ENCODE measurements at regions not wholly inside any gene's neighbourhood (a gene's known extent, or its start where the extent isn't known, plus 50 kb on each side); places are given as distances from the start of the nearest gene placed in this dataset.

DNA sequence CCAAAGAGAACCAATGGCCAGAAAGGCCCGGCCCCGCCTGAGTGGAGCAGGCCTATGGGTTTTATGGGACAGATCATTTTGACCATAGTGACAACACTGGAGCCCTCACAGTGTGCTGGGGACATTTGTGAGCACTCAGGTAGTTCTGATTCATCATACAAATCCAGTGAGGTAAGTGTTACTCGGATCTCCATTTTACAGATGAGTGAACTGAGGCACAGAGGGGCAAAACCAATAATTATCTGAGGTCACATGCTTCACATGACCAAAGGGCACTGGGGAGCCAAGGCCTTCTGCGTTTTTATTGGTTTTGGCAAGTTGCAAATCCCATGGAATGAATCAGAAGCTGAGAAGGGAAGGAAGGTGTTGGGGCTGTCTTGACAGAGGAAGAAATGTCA, 111.5 kb upstream of the MGAT5 start:
- intact Hi-C loops (cut with DNase I) = no loop called here
- Histone ChIP-seq H3K9me3 (no peaks in the 10 kb centered on the region), H3K4me3 (no peak overlapping the region), H3K27me3 (no peaks in the 10 kb centered on the region), H3K27ac (no peak overlapping the region), H3K4me1 (peaks cover 0 to 42% (median 15%) of the 10 kb centered on the region in 4 donors), H3K36me3 (no peaks in the 10 kb centered on the region)
- DNase-seq = no peak
- 73 to 88% methylated on average over 4 of the region's 4 CpGs for WGBS, 2 donors
- TF ChIP-seq POLR2A (IDR thresholded peaks at IDR 0.05) (no peak), POLR2AphosphoS5 (IDR thresholded peaks at IDR 0.05) (no peak), EP300 (IDR thresholded peaks at IDR 0.05) (no peak)
- TF ChIP-seq, protein P1, sequence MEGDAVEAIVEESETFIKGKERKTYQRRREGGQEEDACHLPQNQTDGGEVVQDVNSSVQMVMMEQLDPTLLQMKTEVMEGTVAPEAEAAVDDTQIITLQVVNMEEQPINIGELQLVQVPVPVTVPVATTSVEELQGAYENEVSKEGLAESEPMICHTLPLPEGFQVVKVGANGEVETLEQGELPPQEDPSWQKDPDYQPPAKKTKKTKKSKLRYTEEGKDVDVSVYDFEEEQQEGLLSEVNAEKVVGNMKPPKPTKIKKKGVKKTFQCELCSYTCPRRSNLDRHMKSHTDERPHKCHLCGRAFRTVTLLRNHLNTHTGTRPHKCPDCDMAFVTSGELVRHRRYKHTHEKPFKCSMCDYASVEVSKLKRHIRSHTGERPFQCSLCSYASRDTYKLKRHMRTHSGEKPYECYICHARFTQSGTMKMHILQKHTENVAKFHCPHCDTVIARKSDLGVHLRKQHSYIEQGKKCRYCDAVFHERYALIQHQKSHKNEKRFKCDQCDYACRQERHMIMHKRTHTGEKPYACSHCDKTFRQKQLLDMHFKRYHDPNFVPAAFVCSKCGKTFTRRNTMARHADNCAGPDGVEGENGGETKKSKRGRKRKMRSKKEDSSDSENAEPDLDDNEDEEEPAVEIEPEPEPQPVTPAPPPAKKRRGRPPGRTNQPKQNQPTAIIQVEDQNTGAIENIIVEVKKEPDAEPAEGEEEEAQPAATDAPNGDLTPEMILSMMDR (IDR thresholded peaks at IDR 0.05) = no peak

DNA sequence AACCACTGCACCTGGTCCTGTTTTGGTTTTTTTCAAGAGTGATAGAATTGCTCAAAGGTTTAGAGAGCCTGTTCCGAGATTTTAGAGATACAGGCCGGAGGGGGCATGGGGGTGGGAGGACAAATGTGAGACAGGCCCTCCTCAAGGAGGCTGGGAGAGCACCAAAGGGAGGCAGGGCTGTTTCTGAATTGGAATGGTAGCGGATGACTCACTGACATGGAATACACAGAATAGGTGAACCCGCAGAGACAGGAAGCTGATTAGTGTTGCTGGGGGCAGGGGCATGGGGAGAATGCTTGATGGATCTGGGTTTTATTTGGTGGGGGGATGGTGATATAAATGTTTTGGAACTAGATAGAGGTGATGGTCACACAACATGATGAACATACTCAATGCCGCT, 111.0 kb upstream of the MGAT5 start:
- no peaks in the 10 kb centered on the region for H3K9me3 ChIP-seq
- H3K27ac ChIP-seq = no peak overlapping the region
- 93 to 96% methylated on average over 5 of the region's 5 CpGs for WGBS, 2 donors
- H3K4me1 ChIP-seq = peaks cover 0 to 38% (median 12%) of the 10 kb centered on the region in 4 donors
- H3K4me3 ChIP-seq = no peak overlapping the region
- TF ChIP-seq POLR2AphosphoS5 (IDR thresholded peaks at IDR 0.05) = no peak
- TF ChIP-seq EP300 (IDR thresholded peaks at IDR 0.05) = no peak
- TF ChIP-seq, protein P1 (IDR thresholded peaks at IDR 0.05) = no peak
- TF ChIP-seq POLR2A (IDR thresholded peaks at IDR 0.05) = no peak
- H3K27me3 ChIP-seq = no peaks in the 10 kb centered on the region
- intact Hi-C loops (cut with DNase I) = no loop called here
- H3K36me3 ChIP-seq = no peaks in the 10 kb centered on the region
- DNase-seq = no peak

DNA sequence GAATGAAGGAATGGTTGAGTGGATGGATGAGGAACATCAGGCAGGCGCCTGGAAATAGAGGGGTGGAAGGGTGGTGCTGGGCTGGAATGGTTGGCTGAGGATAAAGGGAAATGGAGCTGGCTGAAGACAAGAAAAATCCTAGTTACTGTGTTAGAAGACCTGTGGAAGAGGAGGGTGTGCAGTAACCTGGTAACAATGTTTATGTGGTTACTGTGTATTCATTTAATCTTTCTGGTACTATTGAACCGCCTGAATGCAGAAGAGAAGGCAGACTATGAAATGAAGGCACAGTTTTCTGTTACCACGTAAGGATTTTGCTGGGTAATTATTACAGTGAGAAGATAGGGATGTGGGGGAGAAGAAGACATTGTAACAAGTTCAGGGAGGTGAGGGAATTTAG, 110.3 kb upstream of the MGAT5 start:
- Histone ChIP-seq H3K27ac (no peak overlapping the region), H3K36me3 (no peaks in the 10 kb centered on the region), H3K27me3 (no peaks in the 10 kb centered on the region), H3K4me3 (no peak overlapping the region), H3K4me1 (peaks cover 0 to 32% (median 12%) of the 10 kb centered on the region in 4 donors), H3K9me3 (no peaks in the 10 kb centered on the region)
- DNase-seq = no peak
- intact Hi-C loops (cut with DNase I) = no loop called here
- TF ChIP-seq EP300 (IDR thresholded peaks at IDR 0.05) (no peak), POLR2A (IDR thresholded peaks at IDR 0.05) (no peak), POLR2AphosphoS5 (IDR thresholded peaks at IDR 0.05) (no peak)
- TF ChIP-seq, protein P1 (IDR thresholded peaks at IDR 0.05) = no peak
- whole genome bisulfite sequencing, 2 donors = 90 to 92% methylated on average over 3 of the region's 3 CpGs

DNA sequence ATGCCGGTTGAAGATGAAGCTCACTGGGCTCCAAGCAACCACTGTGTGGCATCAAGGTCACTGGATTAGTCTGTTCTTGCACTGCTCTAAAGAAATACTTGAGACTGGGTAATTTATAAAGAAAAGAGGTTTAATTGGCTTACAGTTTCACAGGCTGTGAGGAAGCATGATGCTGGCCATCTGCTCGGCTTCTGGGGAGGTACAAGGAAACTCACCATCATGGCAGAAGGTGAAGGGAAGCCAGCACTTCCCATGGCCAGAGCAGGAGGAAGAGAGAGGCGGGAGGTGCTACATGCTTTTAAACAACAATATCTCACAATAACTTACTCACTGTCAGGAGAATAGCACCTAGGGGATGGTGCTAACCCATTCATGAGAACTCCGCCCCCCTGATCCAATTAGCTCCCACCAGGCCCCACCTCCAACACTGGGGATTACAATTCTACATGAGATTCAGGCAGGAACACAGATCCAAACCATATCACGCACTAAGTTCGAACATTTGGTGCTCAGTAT, 109.7 kb upstream of the MGAT5 start:
- Histone ChIP-seq H3K4me1 (peaks cover 0 to 29% (median 12%) of the 10 kb centered on the region in 4 donors), H3K9me3 (no peaks in the 10 kb centered on the region), H3K27me3 (no peaks in the 10 kb centered on the region), H3K36me3 (no peaks in the 10 kb centered on the region), H3K27ac (no peak overlapping the region), H3K4me3 (no peak overlapping the region)
- intact Hi-C loops (cut with DNase I) = no loop called here
- 94 to 96% methylated on average over 6 of the region's 6 CpGs for WGBS, 2 donors
- DNase-seq = no peak
- TF ChIP-seq POLR2A (IDR thresholded peaks at IDR 0.05) (no peak), POLR2AphosphoS5 (IDR thresholded peaks at IDR 0.05) (no peak), EP300 (IDR thresholded peaks at IDR 0.05) (no peak)
- TF ChIP-seq, protein P1 (IDR thresholded peaks at IDR 0.05) = no peak

DNA sequence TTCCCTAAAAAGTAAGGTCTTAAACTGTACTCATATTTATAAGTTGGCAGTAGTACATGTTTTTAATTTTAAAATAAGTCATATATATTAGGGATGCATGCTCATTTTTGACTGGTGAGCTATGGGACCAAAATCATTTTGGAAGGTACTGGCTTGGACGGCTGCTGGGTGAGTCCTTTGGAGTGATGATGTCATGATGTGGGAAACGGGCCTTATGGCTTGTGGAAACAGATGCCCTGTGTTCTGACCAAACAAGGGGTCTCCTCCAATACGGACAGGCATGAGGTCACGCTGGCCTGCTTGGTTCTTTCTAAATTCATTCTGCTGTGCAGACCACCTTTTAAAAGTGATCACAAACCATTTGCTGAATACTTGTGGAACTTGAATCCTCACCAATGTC, 109.2 kb upstream of the MGAT5 start:
- TF ChIP-seq EP300 (IDR thresholded peaks at IDR 0.05) (no peak), POLR2A (IDR thresholded peaks at IDR 0.05) (no peak), POLR2AphosphoS5 (IDR thresholded peaks at IDR 0.05) (no peak)
- TF ChIP-seq, protein P1 (IDR thresholded peaks at IDR 0.05) = no peak
- H3K27ac ChIP-seq = no peak overlapping the region
- WGBS, 2 donors = 86 to 89% methylated on average over 4 of the region's 4 CpGs
- no peak for DNase-seq
- intact Hi-C loops (cut with DNase I) = no loop called here
- H3K27me3 ChIP-seq = no peaks in the 10 kb centered on the region
- H3K4me1 ChIP-seq = peaks cover 0 to 29% (median 12%) of the 10 kb centered on the region in 4 donors
- H3K4me3 ChIP-seq = no peak overlapping the region
- H3K9me3 ChIP-seq = no peaks in the 10 kb centered on the region
- H3K36me3 ChIP-seq = no peaks in the 10 kb centered on the region
